ENCODE measurements at regions not wholly inside any gene's neighbourhood (a gene's known extent, or its start where the extent isn't known, plus 50 kb on each side); places are given as distances from the start of the nearest gene placed in this dataset.

- TF ChIP-seq, protein P1, sequence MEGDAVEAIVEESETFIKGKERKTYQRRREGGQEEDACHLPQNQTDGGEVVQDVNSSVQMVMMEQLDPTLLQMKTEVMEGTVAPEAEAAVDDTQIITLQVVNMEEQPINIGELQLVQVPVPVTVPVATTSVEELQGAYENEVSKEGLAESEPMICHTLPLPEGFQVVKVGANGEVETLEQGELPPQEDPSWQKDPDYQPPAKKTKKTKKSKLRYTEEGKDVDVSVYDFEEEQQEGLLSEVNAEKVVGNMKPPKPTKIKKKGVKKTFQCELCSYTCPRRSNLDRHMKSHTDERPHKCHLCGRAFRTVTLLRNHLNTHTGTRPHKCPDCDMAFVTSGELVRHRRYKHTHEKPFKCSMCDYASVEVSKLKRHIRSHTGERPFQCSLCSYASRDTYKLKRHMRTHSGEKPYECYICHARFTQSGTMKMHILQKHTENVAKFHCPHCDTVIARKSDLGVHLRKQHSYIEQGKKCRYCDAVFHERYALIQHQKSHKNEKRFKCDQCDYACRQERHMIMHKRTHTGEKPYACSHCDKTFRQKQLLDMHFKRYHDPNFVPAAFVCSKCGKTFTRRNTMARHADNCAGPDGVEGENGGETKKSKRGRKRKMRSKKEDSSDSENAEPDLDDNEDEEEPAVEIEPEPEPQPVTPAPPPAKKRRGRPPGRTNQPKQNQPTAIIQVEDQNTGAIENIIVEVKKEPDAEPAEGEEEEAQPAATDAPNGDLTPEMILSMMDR (IDR thresholded peaks at IDR 0.05; ENCODE audit: unreplicated experiment in 3 of 3) = no peak
- Mint-ChIP-seq H3K9me3 (no peaks in the 10 kb centered on the region), H3K36me3 (ENCODE audit: low read depth) (no peaks in the 10 kb centered on the region), H3K27ac (no peak overlapping the region), H3K4me1 (peaks cover 14% of the 10 kb centered on the region), H3K27me3 (ENCODE audit: low read depth) (no peaks in the 10 kb centered on the region), H3K4me3 (no peak overlapping the region)
These were observed 247.9 kb downstream of the LURAP1L start for GRCh38 chr9:13022756-13023155.

DNA sequence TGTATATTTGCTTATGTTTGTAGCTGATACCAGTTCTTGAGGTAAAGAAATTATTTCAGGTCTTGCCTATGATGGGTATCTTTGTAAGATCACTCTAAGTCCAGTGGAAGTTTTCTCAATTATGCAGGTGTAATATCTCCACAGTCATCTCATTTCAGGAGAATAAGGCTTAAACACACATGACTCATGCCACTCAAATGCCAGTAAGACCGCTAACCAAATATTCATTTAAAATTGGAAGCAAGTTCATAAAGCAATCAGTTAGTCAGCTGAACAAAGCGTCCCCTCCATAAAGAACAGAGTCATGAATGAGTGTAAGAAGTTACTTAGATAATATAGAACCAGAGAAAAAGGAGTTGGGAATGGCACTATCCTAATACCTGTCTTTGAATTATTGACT, 248.7 kb downstream of the LURAP1L start:
- Mint-ChIP-seq H3K9me3 (no peaks in the 10 kb centered on the region), H3K27ac (no peak overlapping the region), H3K36me3 (ENCODE audit: low read depth) (no peaks in the 10 kb centered on the region), H3K27me3 (ENCODE audit: low read depth) (no peaks in the 10 kb centered on the region), H3K4me1 (peaks cover 14% of the 10 kb centered on the region), H3K4me3 (no peak overlapping the region)
- TF ChIP-seq, protein P1 (IDR thresholded peaks at IDR 0.05; ENCODE audit: unreplicated experiment in 3 of 3) = no peak

DNA sequence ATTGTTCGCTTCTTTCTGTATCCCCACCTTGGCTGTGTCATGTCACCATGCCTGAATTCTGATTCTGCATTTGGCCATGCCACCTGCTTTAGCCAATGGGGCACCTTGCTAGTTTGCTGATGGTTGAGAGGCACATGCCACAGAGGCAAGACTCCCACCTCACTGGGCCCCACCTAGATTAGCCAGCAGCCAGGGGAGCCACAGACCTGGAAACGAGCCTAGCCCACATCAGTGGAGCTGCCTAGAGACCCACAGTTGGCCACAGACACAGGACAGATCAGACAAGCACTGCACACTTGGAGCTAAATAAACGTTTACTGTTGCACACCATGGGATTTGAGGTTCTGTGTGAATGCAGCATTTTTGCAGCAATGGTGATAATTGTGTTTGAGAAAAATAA, 252.1 kb downstream of the LURAP1L start:
- Mint-ChIP-seq H3K27ac (no peak overlapping the region), H3K36me3 (ENCODE audit: low read depth) (no peaks in the 10 kb centered on the region), H3K27me3 (ENCODE audit: low read depth) (no peaks in the 10 kb centered on the region), H3K4me3 (no peak overlapping the region), H3K9me3 (no peaks in the 10 kb centered on the region), H3K4me1 (peaks cover 8% of the 10 kb centered on the region)
- TF ChIP-seq, protein P1 (IDR thresholded peaks at IDR 0.05; ENCODE audit: unreplicated experiment in 3 of 3) = no peak

- Mint-ChIP-seq H3K36me3 (ENCODE audit: low read depth) (no peaks in the 10 kb centered on the region), H3K9me3 (no peaks in the 10 kb centered on the region), H3K27ac (no peak overlapping the region), H3K27me3 (ENCODE audit: low read depth) (no peaks in the 10 kb centered on the region), H3K4me3 (no peak overlapping the region), H3K4me1 (peaks cover 13% of the 10 kb centered on the region)
- TF ChIP-seq, protein P1 (IDR thresholded peaks at IDR 0.05; ENCODE audit: unreplicated experiment in 3 of 3) = no peak
These were observed 251.6 kb downstream of the MPDZ start for GRCh38 chr9:13027879-13028278.

- H3K4me1 Mint-ChIP-seq = peaks cover 26% of the 10 kb centered on the region
- H3K27me3 Mint-ChIP-seq (ENCODE audit: low read depth) = no peaks in the 10 kb centered on the region
- H3K27ac Mint-ChIP-seq = peak overlapping the region in 2 of 3 experiments; percentile 36 to 65
- no peaks in the 10 kb centered on the region for H3K9me3 Mint-ChIP-seq
- no peak overlapping the region for H3K4me3 Mint-ChIP-seq
- H3K36me3 Mint-ChIP-seq (ENCODE audit: low read depth) = no peaks in the 10 kb centered on the region
- TF ChIP-seq, protein P1 (IDR thresholded peaks at IDR 0.05; ENCODE audit: unreplicated experiment in 3 of 3) = no peak
These were observed 246.9 kb downstream of the MPDZ start for GRCh38 chr9:13032585-13032984.

- H3K4me1 Mint-ChIP-seq = peaks cover 26% of the 10 kb centered on the region
These were observed 245.4 kb downstream of the MPDZ start for GRCh38 chr9:13033959-13034693.

More at GRCh38 chr9:13033959-13034693, 245.4 kb downstream of the MPDZ start:
- Mint-ChIP-seq H3K9me3 (no peaks in the 10 kb centered on the region), H3K4me3 (peak overlapping the region; percentile 61 to 71 (median 66)), H3K27me3 (ENCODE audit: low read depth) (no peaks in the 10 kb centered on the region), H3K36me3 (ENCODE audit: low read depth) (no peaks in the 10 kb centered on the region), H3K27ac (peak overlapping the region; percentile 64 to 75 (median 73))
- TF ChIP-seq, protein P1 (IDR thresholded peaks at IDR 0.05; ENCODE audit: unreplicated experiment in 3 of 3) = peak; percentile 76 to 83 (median 82)

All from nephron (organoid).